K562 (cell line): ENCODE measurements at regions not wholly inside any gene's neighbourhood (a gene's known extent, or its start where the extent isn't known, plus 50 kb on each side); places are given as distances from the start of the nearest gene placed in this dataset.

Experiments used
- ATAC-seq: fragments of 200-7000 bp; cut with Tn5 transposase; 3 replicates; pipeline ENCODE4 v1.9.1; 2020; ENCODE audit warnings: moderate library complexity
- BruUV-seq: library from RNA; stranded (reverse); fragments of 400-500 nt; replicated peaks from 2 replicates; lab custom pipeline; 2021; lab: Mats Ljungman, UMichigan
- CTCF ChIA-PET: fragments of 300-600 bp; formaldehyde crosslinking; extraction: SDS; loops from one replicate; lab custom pipeline; 2021; ENCODE audit warnings: low intra/inter-chr PET ratio; lab: Yijun Ruan, JAX
- POLR2A ChIA-PET: fragments of 300-600, 350-650 bp; sonication (Branson Sonifier 250); formaldehyde crosslinking; extraction: SDS; loops from one replicate; lab custom pipeline; 2021; ENCODE audit warnings: antibody characterized with exemption, inconsistent platforms; lab: Yijun Ruan, JAX
- DNase-seq, 4 experiments: peaks; one replicate each; pipeline versions ENCODE4 v3.0.0 to v3.0.0-alpha.2; 2011 to 2018; ENCODE audit warnings: low spot score in 3 of 4, mixed read lengths in 3 of 4; ENCODE audit errors: extremely low read depth in 1 of 4
- FAIRE-seq: peaks from 2 replicates; lab custom pipeline; 2011; peaks lifted over from hg19 to GRCh38; lab: Jason Lieb, UNC
- H2AFZ ChIP-seq: 2 replicates; pipeline ENCODE4 v1.6.0; 2011; ENCODE audit warnings: low read depth, low read length, control low read depth, inconsistent platforms
- H3K27ac ChIP-seq: fragments of 200-600 bp; 3 replicates; pipeline ENCODE4 v1.8.0; 2011; ENCODE audit warnings: low read depth, mild to moderate bottlenecking, control low read depth, inconsistent platforms, low read length, moderate library complexity, mixed read lengths; ENCODE audit errors: extremely low read depth
- H3K27me3 ChIP-seq, 2 experiments: fragments of 300-600 bp in 1 of 2; 2 replicates in 1 of 2; 3 replicates in 1 of 2; pipeline versions ENCODE4 v1.6.0 to v1.8.0; 2011; ENCODE audit warnings: inconsistent platforms in 2 of 2, low read length in 2 of 2, mild to moderate bottlenecking in 1 of 2, mixed read lengths in 1 of 2, moderate library complexity in 1 of 2; ENCODE audit not compliant: control insufficient read depth in 2 of 2, insufficient read depth in 2 of 2
- H3K36me3 ChIP-seq: fragments of 300-600 bp; 3 replicates; pipeline ENCODE4 v1.8.0; 2011; ENCODE audit warnings: mild to moderate bottlenecking, low read length, inconsistent platforms; ENCODE audit not compliant: control insufficient read depth, insufficient read depth
- H3K4me1 ChIP-seq, 2 experiments: fragments of 200-600 bp in 1 of 2; replicated peaks in 1 of 2; 2 replicates in 1 of 2; 3 replicates in 1 of 2; pipeline versions ENCODE4 v1.5.1 to v1.8.0; 2011; ENCODE audit warnings: inconsistent platforms in 2 of 2, low read length in 2 of 2, mild to moderate bottlenecking in 1 of 2, mixed read lengths in 1 of 2, moderate library complexity in 1 of 2; ENCODE audit not compliant: control insufficient read depth in 2 of 2, insufficient read depth in 2 of 2
- H3K4me2 ChIP-seq: 2 replicates; pipeline ENCODE4 v1.6.1; 2011; ENCODE audit warnings: low read length, control low read depth, inconsistent platforms, mixed read lengths; ENCODE audit not compliant: insufficient read depth
- H3K4me3 ChIP-seq: fragments of 200-600 bp; sonication (generic), shearing (Covaris generic); 2 replicates; pipeline ENCODE4 v1.5.1; 2016; ENCODE audit warnings: control low read depth, inconsistent platforms
- H3K79me2 ChIP-seq: fragments of 200-600 bp; 3 replicates; pipeline ENCODE4 v1.8.0; 2011; ENCODE audit warnings: low read length, inconsistent platforms; ENCODE audit not compliant: control insufficient read depth, insufficient read depth
- H3K9ac ChIP-seq, 2 experiments: 2 replicates each; pipeline versions ENCODE4 v1.6.0 to v1.6.1; 2011; ENCODE audit warnings: low read depth in 2 of 2, low read length in 2 of 2, control low read depth in 1 of 2, inconsistent platforms in 1 of 2, mild to moderate bottlenecking in 1 of 2, mixed read lengths in 1 of 2; ENCODE audit not compliant: insufficient read depth in 1 of 2
- H3K9me1 ChIP-seq: one replicate; pipeline ENCODE4 v1.6.0; 2011; ENCODE audit warnings: inconsistent platforms, mild to moderate bottlenecking, low read length, moderate library complexity; ENCODE audit not compliant: control insufficient read depth, insufficient read depth
- H3K9me3 ChIP-seq: replicated peaks from 2 replicates; pipeline ENCODE4 v1.5.1; 2011; ENCODE audit warnings: low read depth, low read length, inconsistent platforms; ENCODE audit not compliant: control insufficient read depth, insufficient read depth
- H4K20me1 ChIP-seq: replicated peaks from 2 replicates; pipeline ENCODE4 v1.6.1; 2011; ENCODE audit warnings: low read length, inconsistent platforms, mixed read lengths; ENCODE audit not compliant: control insufficient read depth, insufficient read depth
- BRF1 ChIP-seq: IDR thresholded peaks from 3 replicates; pipeline ENCODE4 v1.6.1; 2011; ENCODE audit warnings: borderline replicate concordance, mild to moderate bottlenecking; ENCODE audit not compliant: insufficient read length; ENCODE audit errors: extremely low read depth
- EP400 ChIP-seq: fragments of 450-650 bp; IDR thresholded peaks from 2 replicates; pipeline ENCODE4 v1.6.1; 2017; ENCODE audit warnings: antibody characterized with exemption, mild to moderate bottlenecking, moderate library complexity
- GTF2E2 ChIP-seq: fragments of 200-800 bp; sonication (Bioruptor generic); IDR thresholded peaks from 2 replicates; pipeline ENCODE4 v1.6.1; 2016; ENCODE audit warnings: missing genetic modification characterization, missing compliant biosample characterization
- IRF2 ChIP-seq: sonication (generic); formaldehyde crosslinking; IDR thresholded peaks from 2 replicates; pipeline ENCODE4 v1.8.1; 2022; ENCODE audit warnings: mild to moderate bottlenecking, missing genetic modification reagents
- KLF10 ChIP-seq: fragments of 250-450 bp; sonication (Bioruptor Pico); IDR thresholded peaks from 2 replicates; pipeline ENCODE4 v1.6.1; 2021; ENCODE audit warnings: matching md5 sums
- KLF13 ChIP-seq: fragments of 450-650 bp; IDR thresholded peaks from 2 replicates; pipeline ENCODE4 v1.6.1; 2016; ENCODE audit warnings: missing genetic modification characterization, low read depth, mild to moderate bottlenecking, missing compliant biosample characterization, moderate library complexity, borderline replicate concordance
- NCOA4 ChIP-seq: fragments of 450-650 bp; IDR thresholded peaks from 2 replicates; pipeline ENCODE4 v1.6.1; 2018; ENCODE audit warnings: mild to moderate bottlenecking; ENCODE audit not compliant: partially characterized antibody
- PKNOX1 ChIP-seq: fragments of 450-650 bp; IDR thresholded peaks from 2 replicates; pipeline ENCODE4 v1.6.1; 2016
- STAT5A ChIP-seq: IDR thresholded peaks from 2 replicates; pipeline ENCODE4 v1.6.1; 2012; ENCODE audit warnings: low read length, inconsistent platforms, borderline replicate concordance
- XRCC4 ChIP-seq: IDR thresholded peaks from one replicate; pipeline ENCODE4 v1.6.1; 2011; ENCODE audit not compliant: insufficient read depth, insufficient read length; ENCODE audit errors: extremely low read depth
- ZBTB33 ChIP-seq: sonication (generic); formaldehyde crosslinking; IDR thresholded peaks from 2 replicates; pipeline ENCODE4 v1.8.1; 2023; ENCODE audit warnings: mild to moderate bottlenecking, missing genetic modification reagents
- ZNF24 ChIP-seq: fragments of 450-650 bp; IDR thresholded peaks from 2 replicates; pipeline ENCODE4 v1.6.1; 2016
- ZNF583 ChIP-seq: fragments of 250-450 bp; sonication (Bioruptor Pico); IDR thresholded peaks from 2 replicates; pipeline ENCODE4 v1.4.0; 2020
- ZZZ3 ChIP-seq: fragments of 450-650 bp; IDR thresholded peaks from 2 replicates; pipeline ENCODE4 v1.6.1; 2016; ENCODE audit warnings: antibody characterized with exemption, mild to moderate bottlenecking, moderate library complexity
- WGBS: fragments of 100-300 bp; shearing (Covaris generic); methylation state at CpG from one replicate; pipeline ENCODE4 v1.1.6; 2016; ENCODE audit warnings: low coverage, mixed read lengths; ENCODE audit not compliant: insufficient coverage; ENCODE audit errors: missing lambda C conversion rate; 5-methylcytosine and 5-hydroxymethylcytosine counted together
- in situ Hi-C: fragments of 300-500 bp; cut with MboI; formaldehyde crosslinking; loops from 4 replicates; pipeline ENCODE4 v1.15.0; 2018; ENCODE audit warnings: inconsistent platforms, mixed read lengths
- intact Hi-C: fragments of 100-400 bp; cut with micrococcal nuclease; formaldehyde crosslinking; loops from 2 replicates; pipeline ENCODE4 v1.14.2; 2022

GRCh38 chr4:189285377-189285776, 655.3 kb upstream of the FRG1 start:
- CTCF ChIA-PET, result no interaction called here
- H3K9me1 ChIP-seq, result no peaks in the 10 kb centered on the region
- BruUV-seq, result no TSS peak
- in situ Hi-C loops, result no loop called here
- ATAC-seq, result no peak
- H3K27ac ChIP-seq, result no peak overlapping the region
- 0% methylated on average over 5 of the region's 8 CpGs for WGBS
- no peak overlapping the region for H3K4me2 ChIP-seq
- no peak for FAIRE-seq
- intact Hi-C loops, result no loop called here
- no peak overlapping the region for H2AFZ ChIP-seq
- no peaks in the 10 kb centered on the region for H3K4me1 ChIP-seq
- no peaks in the 10 kb centered on the region for H3K79me2 ChIP-seq
- H3K36me3 ChIP-seq, result no peaks in the 10 kb centered on the region
- no peak overlapping the region for H3K4me3 ChIP-seq
- TF ChIP-seq NCOA4, result no peak
- TF ChIP-seq ZZZ3, result no peak
- no peak for TF ChIP-seq XRCC4
- no peak for TF ChIP-seq BRF1
- no peak for TF ChIP-seq ZNF24
- TF ChIP-seq IRF2 (CRISPR knock-in tag), result no peak
- no peak for TF ChIP-seq KLF10 (CRISPR knock-in tag)
- no peak for TF ChIP-seq GTF2E2 (tag)
- no peak for TF ChIP-seq ZNF583 (CRISPR knock-in tag)
- TF ChIP-seq EP400, result no peak
- TF ChIP-seq ZBTB33 (CRISPR knock-in tag), result no peak
- TF ChIP-seq STAT5A, result no peak
- TF ChIP-seq PKNOX1, result no peak
- TF ChIP-seq KLF13 (tag), result no peak
- no peak overlapping the region for H3K9ac ChIP-seq
- DNase-seq, result peak in 2 of 4 experiments; percentile 1 to 2
- H4K20me1 ChIP-seq, result no peaks in the 10 kb centered on the region
- no peaks in the 10 kb centered on the region for H3K27me3 ChIP-seq
- no peaks in the 10 kb centered on the region for H3K9me3 ChIP-seq
- POLR2A ChIA-PET, result no interaction called here
